HG02588 (cell line): ENCODE measurements at regions not wholly inside any gene's neighbourhood (a gene's known extent, or its start where the extent isn't known, plus 50 kb on each side); places are given as distances from the start of the nearest gene placed in this dataset.

Experiments
- ATAC-seq: cut with Tn5 transposase; IDR thresholded peaks from one replicate; pipeline ENCODE4 v1.9.1; 2021; ENCODE audit warnings: mild to moderate bottlenecking, moderate library complexity; ENCODE audit not compliant: unreplicated experiment

DNA sequence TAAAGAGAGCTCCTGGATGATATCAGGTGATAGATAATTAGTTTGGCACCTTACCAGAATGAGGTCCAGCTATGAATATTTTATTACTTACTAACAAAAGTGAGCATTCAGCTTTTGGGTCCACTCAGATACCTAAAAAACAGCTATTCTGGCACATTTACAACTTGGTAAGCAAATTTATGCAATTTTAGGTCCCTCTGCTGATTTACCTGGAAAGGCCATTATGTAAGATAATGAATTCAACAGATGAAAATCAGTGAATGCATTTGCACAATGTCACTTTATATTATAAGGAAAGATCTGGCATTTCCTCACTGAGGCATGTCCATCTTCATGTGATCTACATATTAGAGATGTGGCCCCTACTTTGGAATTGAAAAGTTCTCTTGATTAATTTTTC, 517.0 kb downstream of the SPRY1 start:
- no peak for ATAC-seq

GRCh38 chr4:123916821-123917220, 520.2 kb downstream of the SPRY1 start:
- ATAC-seq: no peak

GRCh38 chr4:123919576-123920098, 523.0 kb downstream of the SPRY1 start:
- no peak for ATAC-seq

GRCh38 chr4:123921339-123921738, 524.7 kb downstream of the SPRY1 start:
- ATAC-seq: no peak

DNA sequence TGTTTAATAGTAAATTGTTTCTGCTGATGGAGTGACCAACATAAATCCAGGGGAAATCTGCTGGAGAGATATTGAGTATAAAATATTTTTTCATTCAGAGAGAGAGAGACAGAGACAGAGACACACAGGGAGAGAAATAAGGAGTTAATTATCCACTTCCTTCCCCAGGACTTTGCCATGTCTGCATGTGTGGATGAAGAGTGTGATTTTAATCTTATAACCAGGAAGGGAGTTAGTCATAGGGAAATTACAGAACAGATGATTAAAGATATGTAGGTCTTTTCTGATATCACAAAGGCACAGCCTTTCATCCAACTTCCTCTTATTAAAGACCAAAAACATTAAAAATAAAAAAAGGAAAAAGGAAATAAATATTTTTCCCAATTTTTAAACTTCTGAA, 526.3 kb downstream of the SPRY1 start:
- ATAC-seq: no peak

DNA sequence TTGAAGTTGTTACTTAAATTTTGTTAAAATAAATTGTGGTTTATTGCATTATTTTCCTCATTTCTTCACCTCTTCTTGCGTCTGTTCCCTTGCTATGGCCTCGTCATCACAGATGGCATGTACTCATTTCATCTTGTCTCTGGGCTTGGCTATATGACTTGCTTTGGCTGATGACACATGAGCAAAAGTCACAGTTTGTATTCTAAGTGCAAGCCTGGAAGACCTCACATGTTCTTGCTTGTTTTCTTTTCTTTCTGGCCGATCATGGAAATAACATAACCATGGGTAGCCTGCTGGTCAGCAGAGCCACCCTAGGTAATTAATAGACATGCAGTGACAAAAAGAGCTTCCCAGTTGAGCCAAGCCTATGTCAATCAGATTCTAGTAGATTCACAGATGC, 527.9 kb downstream of the SPRY1 start:
- no peak for ATAC-seq

- ATAC-seq: no peak
Measured at GRCh38 chr4:123929565-123929964, 533.0 kb downstream of the SPRY1 start.

- no peak for ATAC-seq
Measured at GRCh38 chr4:123930996-123931395, 534.4 kb downstream of the SPRY1 start.

DNA sequence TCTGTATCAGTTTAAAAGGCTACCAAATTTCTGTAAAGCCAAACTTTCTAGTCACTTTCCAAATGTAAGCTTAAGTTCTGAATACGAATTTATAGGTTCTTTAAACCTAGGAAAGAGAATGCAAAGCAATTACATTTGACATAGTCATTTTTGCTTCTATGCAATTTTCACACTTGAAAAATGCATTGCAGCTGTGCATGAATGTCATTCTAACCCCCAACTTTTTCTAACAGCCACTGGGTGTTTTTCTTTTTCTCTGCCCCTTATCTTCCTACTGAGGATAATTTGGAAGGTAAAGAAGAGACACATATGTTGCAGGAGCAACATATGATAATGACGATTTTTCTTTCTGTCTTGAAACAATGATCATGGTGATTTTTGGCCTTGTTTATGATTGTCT, 537.5 kb downstream of the SPRY1 start:
- no peak for ATAC-seq

DNA sequence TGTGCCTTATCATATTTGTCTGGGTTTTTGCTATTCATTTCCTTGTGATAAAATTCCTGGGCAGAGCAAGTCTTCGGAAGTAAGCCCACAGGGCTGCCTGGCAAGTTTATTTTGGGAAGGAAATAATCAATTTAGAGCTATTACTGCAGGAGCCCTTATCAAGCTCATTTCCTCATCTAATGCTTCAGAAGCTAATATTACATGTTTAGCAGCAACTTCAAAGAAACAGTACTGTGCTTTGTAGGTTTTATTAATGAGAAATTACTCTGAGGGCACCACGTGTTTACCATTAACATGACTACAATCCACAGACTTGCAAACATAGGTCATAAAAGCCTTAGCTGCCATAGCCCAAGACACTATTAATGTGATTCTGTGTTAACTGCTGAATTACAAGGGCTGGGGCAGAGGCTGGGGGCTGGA, 540.0 kb downstream of the SPRY1 start:
- no peak for ATAC-seq

- no peak for ATAC-seq
Measured at GRCh38 chr4:123937581-123937980, 541.0 kb downstream of the SPRY1 start.

- ATAC-seq: no peak
Measured at GRCh38 chr4:123939621-123940020, 543.0 kb downstream of the SPRY1 start.

- no peak for ATAC-seq
Measured at GRCh38 chr4:123940604-123941003, 544.0 kb downstream of the SPRY1 start.

- no peak for ATAC-seq
Measured at GRCh38 chr4:123941306-123941705, 544.7 kb downstream of the SPRY1 start.

DNA sequence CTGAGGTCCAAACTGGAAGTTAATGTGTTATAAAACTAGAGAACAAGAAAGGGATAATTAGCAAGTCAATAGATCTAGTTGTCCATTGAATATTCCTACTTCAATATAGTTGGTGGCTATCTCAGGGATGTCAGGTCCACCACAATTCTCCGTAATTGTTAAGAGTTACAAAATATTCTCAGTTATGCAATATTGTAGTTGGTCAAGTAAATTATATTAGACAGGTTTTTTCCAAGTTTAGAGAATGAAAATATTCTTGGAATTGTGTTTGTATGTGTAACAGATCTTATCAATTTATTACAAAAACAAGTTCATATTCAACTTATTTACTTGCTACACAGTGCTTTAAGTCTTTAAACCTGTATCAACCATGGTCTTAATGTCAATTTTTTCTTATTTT, 547.4 kb downstream of the SPRY1 start:
- ATAC-seq: no peak

DNA sequence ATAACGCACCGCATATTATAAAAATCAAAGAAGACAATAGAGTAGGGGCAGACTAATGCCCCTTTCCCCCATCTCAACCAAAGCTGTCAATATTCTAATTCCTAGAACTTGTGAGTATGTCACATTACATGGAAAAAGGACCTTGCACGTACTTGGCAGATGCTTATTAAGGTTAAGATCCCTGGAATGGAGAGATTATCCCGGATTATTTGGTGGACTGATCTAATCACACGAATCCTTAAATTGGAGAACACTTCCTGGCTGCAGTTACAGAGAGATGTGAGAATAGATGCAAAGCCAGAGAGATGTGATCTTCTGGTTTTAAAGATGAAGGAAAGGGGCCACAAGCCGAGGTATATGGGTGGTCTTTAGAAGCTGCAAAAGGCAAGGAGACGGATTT, 548.7 kb downstream of the SPRY1 start:
- no peak for ATAC-seq

DNA sequence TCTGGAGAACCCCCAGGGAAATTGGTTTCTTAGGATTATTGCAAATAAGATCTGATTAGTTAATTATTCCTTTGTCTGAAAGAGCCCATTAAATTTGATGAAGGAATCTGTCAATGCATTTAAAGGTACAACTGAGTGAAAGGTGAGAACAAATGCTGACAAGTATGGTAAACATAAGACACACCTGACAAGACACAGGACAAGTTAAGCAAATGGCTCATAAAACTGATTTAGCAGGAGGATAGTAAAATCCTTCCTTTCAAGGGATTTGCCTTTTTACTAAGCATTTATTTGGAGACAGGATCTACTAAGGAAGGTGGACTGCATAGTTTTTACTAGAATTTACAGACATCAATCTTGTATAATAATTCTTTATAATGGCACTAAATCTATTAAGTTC, 553.9 kb downstream of the SPRY1 start:
- ATAC-seq: no peak

- ATAC-seq: no peak
Measured at GRCh38 chr4:123952530-123953274, 556.1 kb downstream of the SPRY1 start.

DNA sequence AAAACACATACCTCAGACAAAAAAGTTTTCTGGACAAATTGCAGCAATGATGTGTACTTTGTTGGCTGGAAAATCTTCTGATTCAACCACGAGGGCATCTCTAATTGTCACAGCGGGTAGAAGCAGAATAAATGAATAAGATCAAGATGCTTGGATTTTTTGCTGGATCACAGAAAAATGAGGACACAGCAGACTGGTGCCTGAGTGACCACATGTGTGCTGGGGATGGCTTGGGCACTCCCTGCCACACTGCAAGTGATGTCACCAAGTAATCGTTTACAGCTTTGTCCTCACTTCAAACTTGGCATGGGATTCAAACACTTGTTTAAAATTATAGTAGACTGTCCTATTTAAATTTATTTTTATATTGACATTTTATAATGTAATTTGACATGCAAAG, 557.0 kb downstream of the SPRY1 start:
- ATAC-seq: no peak

DNA sequence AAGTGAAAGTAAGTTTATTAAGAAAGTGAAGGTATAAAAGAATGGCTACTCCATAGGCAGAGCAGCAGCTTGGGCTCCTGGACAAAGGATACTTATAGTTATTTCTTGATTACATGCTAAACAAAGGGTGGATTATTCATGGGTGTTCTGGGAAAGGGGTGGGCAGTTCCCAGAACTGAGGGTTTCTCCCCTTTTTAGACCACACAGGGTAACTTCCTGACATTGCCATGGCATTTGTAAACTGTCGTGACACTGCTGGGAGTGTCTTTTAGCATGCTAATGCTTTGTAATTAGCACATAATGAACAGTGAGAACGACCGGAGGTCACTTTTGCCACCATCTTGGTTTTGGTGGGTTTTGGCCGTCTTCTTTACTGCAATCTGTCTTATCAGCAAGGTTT, 557.6 kb downstream of the SPRY1 start:
- no peak for ATAC-seq

DNA sequence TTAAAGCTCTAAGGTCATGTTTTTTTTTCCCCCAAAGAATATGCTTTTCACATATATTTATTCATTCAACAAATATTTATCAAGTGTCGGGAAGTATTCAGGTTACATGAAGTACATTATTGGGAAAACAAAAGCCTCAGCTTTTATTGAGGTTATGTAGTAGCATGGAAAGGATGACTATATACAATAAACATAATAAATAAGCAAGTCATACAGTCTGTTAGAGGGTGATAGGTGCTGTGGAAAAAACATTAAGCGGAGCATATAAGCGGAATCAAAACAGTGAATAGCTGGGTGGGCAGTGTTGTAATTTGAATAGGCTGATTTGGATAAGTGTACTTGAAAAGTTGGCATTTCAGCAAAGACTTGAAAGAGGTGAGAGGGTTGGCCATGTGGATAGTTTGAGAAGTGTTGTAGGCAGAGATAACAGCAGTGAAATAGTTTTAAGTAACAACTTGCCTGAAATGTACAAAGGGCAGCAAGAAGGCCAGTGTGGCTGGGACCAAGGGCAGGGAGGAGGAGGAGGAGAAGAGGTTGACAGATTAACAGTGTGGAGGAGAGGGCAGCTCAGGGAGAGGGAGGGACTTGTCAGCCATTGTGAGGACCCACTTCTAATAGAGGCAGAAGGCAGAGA, 558.7 kb downstream of the SPRY1 start:
- no peak for ATAC-seq

- ATAC-seq: no peak
Measured at GRCh38 chr4:123956204-123956603, 559.6 kb downstream of the SPRY1 start.
